Brain microvascular endothelial cell (primary cell): ENCODE measurements at regions not wholly inside any gene's neighbourhood (a gene's known extent, or its start where the extent isn't known, plus 50 kb on each side); places are given as distances from the start of the nearest gene placed in this dataset.

Experiments used
- DNase-seq: peaks from one replicate; pipeline ENCODE4 v3.0.0-alpha.2; 2020
- H3K27ac ChIP-seq: fragments of 250-450 bp; sonication (Bioruptor Pico); 2 replicates; pipeline ENCODE4 v1.5.1; 2020; ENCODE audit warnings: mild to moderate bottlenecking, moderate library complexity
- H3K27me3 ChIP-seq: fragments of 250-450 bp; sonication (Bioruptor Pico); replicated peaks from 2 replicates; pipeline ENCODE4 v1.5.1; 2020; ENCODE audit warnings: mild to moderate bottlenecking
- H3K36me3 ChIP-seq: fragments of 250-450 bp; sonication (Bioruptor Pico); replicated peaks from 2 replicates; pipeline ENCODE4 v1.5.1; 2020; ENCODE audit warnings: mild to moderate bottlenecking
- H3K4me3 ChIP-seq: 2 replicates; pipeline ENCODE4 v1.5.1; 2011; ENCODE audit warnings: low read depth, mild to moderate bottlenecking, control low read depth, low read length, moderate library complexity
- CTCF ChIP-seq: IDR thresholded peaks from 2 replicates; pipeline ENCODE4 v1.5.1; 2011; ENCODE audit warnings: low read depth, mild to moderate bottlenecking, moderate library complexity, low read length, control low read depth, inconsistent platforms; ENCODE audit errors: missing control alignments
- in situ Hi-C: cut with HindIII; loops from 2 replicates; pipeline ENCODE4 v1.10.0; 2017; ENCODE audit warnings: low sequenced_read_pairs, low pct_ligation_motif_present

GRCh38 chr6:50649086-50649485 is 64.2 kb upstream of the TFAP2D start:
- TF ChIP-seq CTCF = no peak
- Histone ChIP-seq H3K36me3 (no peaks in the 10 kb centered on the region), H3K27ac (no peak overlapping the region), H3K27me3 (no peaks in the 10 kb centered on the region), H3K4me3 (no peak overlapping the region)
- in situ Hi-C loops = no loop called here
- DNase-seq = no peak

- in situ Hi-C loops = no loop called here
- no peaks in the 10 kb centered on the region for H3K36me3 ChIP-seq
- H3K4me3 ChIP-seq = no peak overlapping the region
- H3K27me3 ChIP-seq = no peaks in the 10 kb centered on the region
- TF ChIP-seq CTCF = no peak
- H3K27ac ChIP-seq = no peak overlapping the region
- no peak for DNase-seq
These were observed 60.1 kb upstream of the TFAP2D start for GRCh38 chr6:50653253-50653652.

GRCh38 chr6:50654155-50654554 is 59.2 kb upstream of the TFAP2D start:
- no peak for TF ChIP-seq CTCF
- in situ Hi-C loops = no loop called here
- no peak for DNase-seq
- Histone ChIP-seq H3K36me3 (no peaks in the 10 kb centered on the region), H3K4me3 (no peak overlapping the region), H3K27ac (no peak overlapping the region), H3K27me3 (no peaks in the 10 kb centered on the region)

GRCh38 chr6:50655848-50656453 is 57.4 kb upstream of the TFAP2D start:
- Histone ChIP-seq H3K27ac (no peak overlapping the region), H3K27me3 (no peaks in the 10 kb centered on the region), H3K4me3 (no peak overlapping the region), H3K36me3 (no peaks in the 10 kb centered on the region)
- peak; percentile 32 for TF ChIP-seq CTCF
- DNase-seq = no peak
- in situ Hi-C loops = no loop called here

GRCh38 chr6:50657513-50657912 is 55.8 kb upstream of the TFAP2D start:
- H3K4me3 ChIP-seq = no peak overlapping the region
- DNase-seq = no peak
- in situ Hi-C loops = no loop called here
- H3K27ac ChIP-seq = no peak overlapping the region
- no peaks in the 10 kb centered on the region for H3K27me3 ChIP-seq
- no peaks in the 10 kb centered on the region for H3K36me3 ChIP-seq
- TF ChIP-seq CTCF = no peak

- H3K4me3 ChIP-seq = no peak overlapping the region
- DNase-seq = no peak
- H3K36me3 ChIP-seq = no peaks in the 10 kb centered on the region
- H3K27me3 ChIP-seq = no peaks in the 10 kb centered on the region
- H3K27ac ChIP-seq = no peak overlapping the region
- no peak for TF ChIP-seq CTCF
- in situ Hi-C loops = no loop called here
These were observed 54.8 kb upstream of the TFAP2D start for GRCh38 chr6:50658561-50658960.
